HCT116 (cell line): ENCODE measurements at regions not wholly inside any gene's neighbourhood (a gene's known extent, or its start where the extent isn't known, plus 50 kb on each side); places are given as distances from the start of the nearest gene placed in this dataset.

Experiments used
- ATAC-seq: fragments of 200-7000 bp; cut with Tn5 transposase; 2 replicates; pipeline ENCODE4 v1.9.1; 2020; ENCODE audit warnings: mild to moderate bottlenecking, moderate library complexity
- BruUV-seq: library from RNA; stranded (reverse); fragments of 400-500 nt; replicated peaks from 2 replicates; lab custom pipeline; 2021; lab: Mats Ljungman, UMichigan
- CTCF ChIA-PET: fragments of 300-600 bp; sonication (Branson Sonifier 250); formaldehyde crosslinking; loops from one replicate; lab custom pipeline; 2021; ENCODE audit warnings: antibody characterized with exemption; lab: Charles Lee
- POLR2A ChIA-PET: fragments of 300-600, 350-600 bp; sonication (Branson Sonifier 250); formaldehyde crosslinking; loops from one replicate; lab custom pipeline; 2021; ENCODE audit warnings: antibody characterized with exemption; lab: Charles Lee
- RAD21 ChIA-PET, 2 experiments: fragments of 300-600 bp; sonication (Branson Sonifier 250); formaldehyde crosslinking; loops; one replicate each; lab custom pipeline; 2023; ENCODE audit warnings: low total read pairs in 2 of 2; ENCODE audit not compliant: uncharacterized antibody in 2 of 2, unreplicated experiment in 2 of 2, low non-redundant PET in 1 of 2; lab: Charles Lee
- DNase-seq: peaks from one replicate; pipeline ENCODE4 v3.0.0-alpha.2; 2010; ENCODE audit warnings: low read depth, low spot score
- H2AFZ ChIP-seq: fragments of 200-600 bp; shearing (Covaris generic), sonication (generic); 2 replicates; pipeline ENCODE4 v1.6.1; 2017; ENCODE audit warnings: low read depth, mixed run types, mixed read lengths, antibody characterized with exemption, low read length; ENCODE audit not compliant: poor library complexity, severe bottlenecking
- H3K27ac ChIP-seq: 2 replicates; pipeline ENCODE4 v1.5.1; 2012; ENCODE audit warnings: low read depth, low read length
- H3K27me3 ChIP-seq: fragments of 200-600 bp; sonication (generic); 2 replicates; pipeline ENCODE4 v1.6.1; 2016; ENCODE audit warnings: mixed run types, low read length, mixed read lengths; ENCODE audit not compliant: insufficient read depth
- H3K36me3 ChIP-seq, 2 experiments: fragments of 200-500 bp in 1 of 2; fragments of 200-600 bp in 1 of 2; sonication (Bioruptor generic) in 1 of 2; sonication (generic) in 1 of 2; 2 replicates each; pipeline versions ENCODE4 v1.5.1 to v1.6.1; 2014 to 2016; ENCODE audit warnings: low read length in 2 of 2, inconsistent platforms in 1 of 2, mixed read lengths in 1 of 2, mixed run types in 1 of 2; ENCODE audit not compliant: insufficient read depth in 2 of 2, control insufficient read depth in 1 of 2
- H3K4me1 ChIP-seq, 2 experiments: fragments of 200-600 bp in 1 of 2; sonication (generic) in 1 of 2; 2 replicates each; pipeline versions ENCODE4 v1.5.1 to v1.6.1; 2012 to 2017; ENCODE audit warnings: low read length in 2 of 2, inconsistent platforms in 1 of 2, mild to moderate bottlenecking in 1 of 2, mixed read lengths in 1 of 2, mixed run types in 1 of 2, moderate library complexity in 1 of 2; ENCODE audit not compliant: insufficient read depth in 2 of 2, control insufficient read depth in 1 of 2
- H3K4me2 ChIP-seq: fragments of 200-600 bp; sonication (generic); 2 replicates; pipeline ENCODE4 v1.6.1; 2017; ENCODE audit warnings: mixed run types, low read length, mixed read lengths
- H3K4me3 ChIP-seq, 2 experiments: fragments of 200-600 bp in 1 of 2; sonication (generic) in 1 of 2; replicated peaks in 1 of 2; 2 replicates each; pipeline ENCODE4 v1.5.1; 2011 to 2016; ENCODE audit warnings: low read length in 2 of 2, control low read depth in 1 of 2, low read depth in 1 of 2, mild to moderate bottlenecking in 1 of 2, mixed read lengths in 1 of 2, mixed run types in 1 of 2
- H3K79me2 ChIP-seq: fragments of 200-600 bp; sonication (generic); 2 replicates; pipeline ENCODE4 v1.6.1; 2017; ENCODE audit warnings: mild to moderate bottlenecking, mixed run types, low read length, moderate library complexity, mixed read lengths; ENCODE audit not compliant: insufficient read depth
- H3K9ac ChIP-seq: fragments of 200-600 bp; sonication (generic); 2 replicates; pipeline ENCODE4 v1.6.1; 2016; ENCODE audit warnings: low read length, mixed read lengths
- H3K9me2 ChIP-seq: fragments of 200-600 bp; sonication (generic), shearing (Covaris generic); 2 replicates; pipeline ENCODE4 v1.6.1; 2017; ENCODE audit warnings: mixed run types, mild to moderate bottlenecking, moderate library complexity; ENCODE audit not compliant: insufficient read depth
- H3K9me3 ChIP-seq, 2 experiments: fragments of 200-500 bp in 1 of 2; fragments of 200-600 bp in 1 of 2; sonication (Bioruptor generic) in 1 of 2; sonication (generic) in 1 of 2; 2 replicates each; pipeline ENCODE4 v1.6.1; 2014 to 2017; ENCODE audit warnings: low read length in 2 of 2, mixed read lengths in 2 of 2, inconsistent platforms in 1 of 2, low read depth in 1 of 2, mild to moderate bottlenecking in 1 of 2, mixed run types in 1 of 2, moderate library complexity in 1 of 2; ENCODE audit not compliant: control insufficient read depth in 1 of 2, insufficient read depth in 1 of 2
- H4K20me1 ChIP-seq: fragments of 200-600 bp; sonication (generic), shearing (Covaris generic); 2 replicates; pipeline ENCODE4 v1.6.1; 2017; ENCODE audit warnings: mixed run types, mild to moderate bottlenecking, moderate library complexity; ENCODE audit not compliant: insufficient read depth
- CBX3 ChIP-seq: IDR thresholded peaks from 2 replicates; pipeline ENCODE4 v1.6.1; 2012; ENCODE audit warnings: low read depth
- EGR1 ChIP-seq: IDR thresholded peaks from 2 replicates; pipeline ENCODE4 v1.6.1; 2012; ENCODE audit warnings: low read depth
- ELF1 ChIP-seq: IDR thresholded peaks from 2 replicates; pipeline ENCODE4 v1.6.1; 2012; ENCODE audit warnings: low read depth, borderline replicate concordance
- EZH2 ChIP-seq: fragments of 200-600 bp; sonication (generic); IDR thresholded peaks from 2 replicates; pipeline ENCODE4 v1.6.1; 2017; ENCODE audit warnings: antibody characterized with exemption, mixed run types
- EZH2phosphoT487 ChIP-seq: fragments of 200-600 bp; IDR thresholded peaks from 2 replicates; pipeline ENCODE4 v1.6.1; 2018; ENCODE audit warnings: antibody characterized with exemption, borderline replicate concordance
- FOSL1 ChIP-seq: IDR thresholded peaks from 2 replicates; pipeline ENCODE4 v1.6.1; 2012; ENCODE audit warnings: low read depth
- MAX ChIP-seq: IDR thresholded peaks from 2 replicates; pipeline ENCODE4 v1.6.1; 2012
- POLR2A ChIP-seq: IDR thresholded peaks from 2 replicates; pipeline ENCODE4 v1.7.0; 2011; ENCODE audit warnings: borderline replicate concordance; ENCODE audit not compliant: insufficient read depth, insufficient read length; ENCODE audit errors: extremely low read depth
- POLR2AphosphoS5 ChIP-seq: IDR thresholded peaks from 2 replicates; pipeline ENCODE4 v1.6.1; 2011; ENCODE audit warnings: mild to moderate bottlenecking, low read depth, low read length, moderate library complexity
- RAD21 ChIP-seq: IDR thresholded peaks from 2 replicates; pipeline ENCODE4 v1.6.1; 2012; ENCODE audit warnings: low read depth, mild to moderate bottlenecking
- SP1 ChIP-seq: IDR thresholded peaks from 2 replicates; pipeline ENCODE4 v1.6.1; 2012; ENCODE audit warnings: low read depth
- SRF ChIP-seq: IDR thresholded peaks from 2 replicates; pipeline ENCODE4 v1.6.1; 2012; ENCODE audit warnings: low read depth
- TCF7L2 ChIP-seq: IDR thresholded peaks from 2 replicates; pipeline ENCODE4 v1.7.0; 2011; ENCODE audit warnings: borderline replicate concordance, inconsistent platforms; ENCODE audit not compliant: insufficient read depth, insufficient read length; ENCODE audit errors: extremely low read depth
- YY1 ChIP-seq: IDR thresholded peaks from 2 replicates; pipeline ENCODE4 v1.6.1; 2011; ENCODE audit warnings: low read length, low read depth, moderate library complexity, mild to moderate bottlenecking; ENCODE audit not compliant: insufficient replicate concordance; ENCODE audit errors: extremely low read depth
- ZBTB33 ChIP-seq: IDR thresholded peaks from 2 replicates; pipeline ENCODE4 v1.6.1; 2011; ENCODE audit warnings: mild to moderate bottlenecking, low read length, moderate library complexity; ENCODE audit not compliant: insufficient replicate concordance; ENCODE audit errors: extremely low read depth
- ZFX ChIP-seq: fragments of 450-650 bp; IDR thresholded peaks from 2 replicates; pipeline ENCODE4 v1.6.1; 2017
- intact Hi-C: fragments of 100-400 bp; cut with micrococcal nuclease; formaldehyde crosslinking; loops from 2 replicates; pipeline ENCODE4 v1.10.0; 2022
- TF ChIP-seq, protein P1 (sequence below): IDR thresholded peaks from 2 replicates; pipeline ENCODE4 v1.6.1; 2012; ENCODE audit warnings: low read depth

GRCh38 chr12:91964501-91964900 is 181.1 kb downstream of the BTG1 start:
- Histone ChIP-seq H3K36me3 (no peaks in the 10 kb centered on the region), H3K27me3 (no peaks in the 10 kb centered on the region), H3K4me3 (no peak overlapping the region)
- RAD21 ChIA-PET = no interaction called here
- ATAC-seq = no peak
- no TSS peak for BruUV-seq
- TF ChIP-seq RAD21 = no peak
- TF ChIP-seq, all 23 proteins: peak for 0
- DNase-seq = no peak
- CTCF ChIA-PET = no interaction called here
- POLR2A ChIA-PET = no interaction called here
- Histone ChIP-seq H3K27ac (no peak overlapping the region), H3K4me2 (no peak overlapping the region), H2AFZ (no peak overlapping the region), H3K9me3 (no peaks in the 10 kb centered on the region), H4K20me1 (no peaks in the 10 kb centered on the region), H3K4me1 (no peaks in the 10 kb centered on the region), H3K79me2 (no peaks in the 10 kb centered on the region), H3K9ac (no peak overlapping the region), H3K9me2 (no peaks in the 10 kb centered on the region)
- intact Hi-C loops = no loop called here

GRCh38 chr12:91959220-91959619 is 186.4 kb downstream of the BTG1 start:
- Histone ChIP-seq H3K9me3 (no peaks in the 10 kb centered on the region), H3K27ac (no peak overlapping the region)
- TF ChIP-seq EZH2 = no peak
- no peak for TF ChIP-seq FOSL1
- no peak for TF ChIP-seq RAD21
- no peak for TF ChIP-seq POLR2AphosphoS5
- no peak for TF ChIP-seq ZBTB33
- no peak for TF ChIP-seq ZFX
- TF ChIP-seq ELF1 = no peak
- TF ChIP-seq TCF7L2 = no peak
- no peak for TF ChIP-seq MAX
- no peak for TF ChIP-seq EZH2phosphoT487
- TF ChIP-seq, protein P1, sequence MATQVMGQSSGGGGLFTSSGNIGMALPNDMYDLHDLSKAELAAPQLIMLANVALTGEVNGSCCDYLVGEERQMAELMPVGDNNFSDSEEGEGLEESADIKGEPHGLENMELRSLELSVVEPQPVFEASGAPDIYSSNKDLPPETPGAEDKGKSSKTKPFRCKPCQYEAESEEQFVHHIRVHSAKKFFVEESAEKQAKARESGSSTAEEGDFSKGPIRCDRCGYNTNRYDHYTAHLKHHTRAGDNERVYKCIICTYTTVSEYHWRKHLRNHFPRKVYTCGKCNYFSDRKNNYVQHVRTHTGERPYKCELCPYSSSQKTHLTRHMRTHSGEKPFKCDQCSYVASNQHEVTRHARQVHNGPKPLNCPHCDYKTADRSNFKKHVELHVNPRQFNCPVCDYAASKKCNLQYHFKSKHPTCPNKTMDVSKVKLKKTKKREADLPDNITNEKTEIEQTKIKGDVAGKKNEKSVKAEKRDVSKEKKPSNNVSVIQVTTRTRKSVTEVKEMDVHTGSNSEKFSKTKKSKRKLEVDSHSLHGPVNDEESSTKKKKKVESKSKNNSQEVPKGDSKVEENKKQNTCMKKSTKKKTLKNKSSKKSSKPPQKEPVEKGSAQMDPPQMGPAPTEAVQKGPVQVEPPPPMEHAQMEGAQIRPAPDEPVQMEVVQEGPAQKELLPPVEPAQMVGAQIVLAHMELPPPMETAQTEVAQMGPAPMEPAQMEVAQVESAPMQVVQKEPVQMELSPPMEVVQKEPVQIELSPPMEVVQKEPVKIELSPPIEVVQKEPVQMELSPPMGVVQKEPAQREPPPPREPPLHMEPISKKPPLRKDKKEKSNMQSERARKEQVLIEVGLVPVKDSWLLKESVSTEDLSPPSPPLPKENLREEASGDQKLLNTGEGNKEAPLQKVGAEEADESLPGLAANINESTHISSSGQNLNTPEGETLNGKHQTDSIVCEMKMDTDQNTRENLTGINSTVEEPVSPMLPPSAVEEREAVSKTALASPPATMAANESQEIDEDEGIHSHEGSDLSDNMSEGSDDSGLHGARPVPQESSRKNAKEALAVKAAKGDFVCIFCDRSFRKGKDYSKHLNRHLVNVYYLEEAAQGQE = no peak
- no peak for TF ChIP-seq POLR2A
- TF ChIP-seq SRF = no peak
- TF ChIP-seq EGR1 = no peak
- TF ChIP-seq YY1 = no peak
- TF ChIP-seq SP1 = no peak
- TF ChIP-seq CBX3 = no peak

More at GRCh38 chr12:91959220-91959619, 186.4 kb downstream of the BTG1 start:
- Histone ChIP-seq H3K4me3 (no peak overlapping the region), H4K20me1 (no peaks in the 10 kb centered on the region), H3K4me2 (no peak overlapping the region), H3K9me2 (no peaks in the 10 kb centered on the region), H3K27me3 (no peaks in the 10 kb centered on the region), H3K79me2 (no peaks in the 10 kb centered on the region), H3K9ac (no peak overlapping the region), H3K36me3 (no peaks in the 10 kb centered on the region), H3K4me1 (no peaks in the 10 kb centered on the region), H2AFZ (no peak overlapping the region)
- ChIA-PET CTCF (no interaction called here), POLR2A (no interaction called here), RAD21 (no interaction called here)
- no peak for DNase-seq
- intact Hi-C loops = no loop called here
- ATAC-seq = no peak
- no TSS peak for BruUV-seq
